HG03565 (cell line): ENCODE measurements at regions not wholly inside any gene's neighbourhood (a gene's known extent, or its start where the extent isn't known, plus 50 kb on each side); places are given as distances from the start of the nearest gene placed in this dataset.

ENCODE experiments used
- ATAC-seq: cut with Tn5 transposase; IDR thresholded peaks from one replicate; pipeline ENCODE4 v1.9.1; 2021; ENCODE audit warnings: mild to moderate bottlenecking, moderate library complexity; ENCODE audit not compliant: unreplicated experiment

DNA sequence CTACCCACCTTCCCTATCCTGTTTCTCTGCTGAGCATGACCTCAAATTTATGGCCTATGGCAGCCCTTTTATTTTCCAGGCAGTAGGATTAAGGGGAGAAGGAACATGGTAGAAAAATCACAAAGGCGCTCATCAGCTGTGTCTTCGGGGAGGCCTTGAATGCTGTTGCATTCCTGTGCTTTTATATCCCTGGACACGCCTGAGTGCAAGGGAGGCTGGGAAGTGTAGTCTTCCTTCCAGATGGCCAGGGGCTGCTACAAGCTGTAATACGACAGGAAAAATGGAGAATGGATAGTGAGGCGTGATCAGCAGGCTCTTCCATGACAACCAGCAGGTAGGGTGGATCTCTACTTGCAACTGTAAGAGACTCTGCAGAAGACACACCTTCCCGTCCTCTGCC lies 210.9 kb upstream of the GGTLC1 start:
- no peak for ATAC-seq

DNA sequence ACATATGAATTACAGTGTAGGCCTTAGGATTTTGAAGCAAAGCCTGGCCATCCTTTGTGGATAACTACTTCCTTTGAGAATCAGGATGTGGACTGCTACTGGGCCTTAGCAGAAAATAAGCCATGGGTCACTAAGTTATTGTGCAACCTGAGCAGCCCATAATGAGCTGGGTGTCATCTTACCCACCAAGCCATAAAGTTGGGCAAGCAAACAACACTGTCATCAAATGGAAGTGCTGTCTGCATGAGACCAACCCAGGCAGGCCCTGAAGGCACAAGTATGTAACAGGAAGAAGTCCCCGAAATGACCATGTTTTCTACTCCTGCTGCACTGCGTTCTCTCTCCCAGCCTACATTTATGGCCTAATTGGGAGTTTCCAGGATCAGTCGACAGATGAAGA lies 205.6 kb upstream of the GGTLC1 start:
- no peak for ATAC-seq

DNA sequence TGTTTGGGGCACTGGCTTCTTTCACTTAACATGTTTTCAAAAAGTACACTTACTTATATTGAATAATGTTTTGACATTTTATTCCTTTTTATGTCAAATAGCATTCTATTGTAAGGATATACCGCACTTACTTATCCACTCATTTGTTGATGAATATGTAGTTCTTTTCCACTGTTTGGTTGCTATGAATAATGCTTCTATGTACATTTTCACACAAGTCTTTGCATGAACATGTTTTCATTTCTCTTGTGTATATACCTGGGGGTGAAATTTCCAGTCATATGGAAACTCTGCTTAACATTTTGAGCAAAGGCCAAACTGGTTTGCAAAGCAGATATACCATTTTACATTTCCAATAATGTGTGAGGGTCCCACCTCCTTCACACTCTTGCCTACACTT lies 202.3 kb upstream of the GGTLC1 start:
- ATAC-seq = no peak

DNA sequence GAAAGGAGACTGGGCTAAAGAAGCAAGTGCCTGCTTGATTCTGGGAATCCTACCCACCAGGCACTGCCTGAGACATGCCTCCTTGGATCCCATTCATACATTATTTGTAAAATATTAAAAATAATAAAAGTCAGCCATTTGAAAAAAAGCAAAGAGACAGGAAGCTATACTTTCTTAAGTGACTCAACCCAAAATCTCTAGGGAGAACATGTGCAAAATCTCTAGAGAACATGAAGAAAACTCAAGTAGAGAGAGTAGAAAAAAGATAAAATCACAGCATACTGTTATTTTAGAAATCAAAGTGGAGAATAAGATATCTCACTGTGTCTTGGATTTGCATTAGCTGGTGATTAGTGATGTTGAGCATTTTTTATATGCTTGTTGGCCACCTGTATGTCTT lies 197.2 kb upstream of the GGTLC1 start:
- no peak for ATAC-seq

- no peak for ATAC-seq
Measured at GRCh38 chr20:24181151-24181550, 192.6 kb upstream of the GGTLC1 start.

- ATAC-seq = no peak
Measured at GRCh38 chr20:24169256-24169655, 180.7 kb upstream of the GGTLC1 start.

DNA sequence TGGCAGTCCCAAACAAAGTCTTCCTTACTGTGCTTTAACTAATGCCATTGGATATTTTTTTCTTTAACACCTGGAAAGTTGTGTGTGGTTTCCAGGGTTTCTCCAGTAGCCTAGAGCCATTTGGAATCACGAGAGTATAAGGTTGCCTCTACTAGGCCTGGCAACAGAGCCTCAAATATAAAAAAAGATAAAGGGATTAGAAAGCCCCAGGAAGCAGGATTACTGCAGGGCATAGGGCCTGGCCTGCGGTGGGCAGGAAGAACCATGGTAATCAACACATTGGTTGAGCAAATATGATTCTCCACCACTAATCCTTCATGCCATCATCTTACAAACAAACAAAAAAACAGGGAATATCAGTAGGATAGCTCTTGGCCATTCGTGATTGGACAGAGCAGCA lies 177.8 kb upstream of the GGTLC1 start:
- ATAC-seq = no peak

DNA sequence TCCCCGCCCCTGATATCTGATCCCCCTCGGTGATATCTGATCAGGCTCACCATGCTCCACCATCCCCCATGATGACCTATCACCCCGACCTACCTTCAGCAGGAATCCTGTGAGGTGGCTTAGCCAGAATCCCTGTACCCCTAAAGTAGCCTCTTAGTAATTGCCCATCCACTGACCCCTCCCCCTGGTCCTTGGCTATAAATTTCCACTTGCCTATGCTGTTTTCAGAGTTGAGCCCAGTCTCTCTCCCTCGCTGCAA lies 177.5 kb upstream of the GGTLC1 start:
- ATAC-seq = no peak

DNA sequence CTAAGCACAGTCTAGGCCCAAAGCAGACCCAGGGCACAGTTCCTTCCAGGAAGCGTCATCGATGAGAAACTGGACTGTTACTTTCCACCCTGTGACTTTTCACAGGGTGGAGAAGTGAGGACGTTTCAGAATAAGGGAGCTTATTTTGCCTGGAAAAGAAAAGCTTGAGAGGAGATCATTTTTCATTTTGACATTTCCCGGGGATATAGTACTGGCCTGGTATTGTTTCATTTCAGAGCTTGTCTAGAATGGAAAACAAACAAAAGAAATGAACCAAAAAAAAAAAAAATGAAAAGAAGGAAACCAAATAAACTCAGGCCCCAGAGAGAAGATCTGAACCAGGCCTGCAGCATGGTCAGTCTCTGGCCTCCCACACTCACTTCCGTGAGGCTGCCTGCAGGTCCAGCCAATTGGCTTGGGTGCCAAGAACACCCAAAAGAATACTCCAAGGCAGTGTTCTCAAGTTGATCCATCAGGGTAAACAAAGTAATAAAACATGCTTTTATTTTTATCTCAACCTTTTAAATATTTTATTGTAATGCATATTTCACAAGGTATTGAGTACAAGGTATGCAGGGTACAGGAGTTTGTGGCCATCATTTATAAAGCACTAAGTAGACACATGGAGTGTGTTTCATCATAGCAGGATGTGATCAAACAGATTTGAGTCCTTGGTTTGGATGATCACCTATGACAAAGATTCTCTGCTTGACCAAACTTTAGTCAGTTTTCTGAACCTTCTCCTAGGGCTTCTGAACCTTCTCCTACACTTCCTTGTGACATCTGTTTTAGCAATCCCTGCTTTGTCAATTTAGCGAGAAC lies 176.9 kb upstream of the GGTLC1 start:
- ATAC-seq = no peak

DNA sequence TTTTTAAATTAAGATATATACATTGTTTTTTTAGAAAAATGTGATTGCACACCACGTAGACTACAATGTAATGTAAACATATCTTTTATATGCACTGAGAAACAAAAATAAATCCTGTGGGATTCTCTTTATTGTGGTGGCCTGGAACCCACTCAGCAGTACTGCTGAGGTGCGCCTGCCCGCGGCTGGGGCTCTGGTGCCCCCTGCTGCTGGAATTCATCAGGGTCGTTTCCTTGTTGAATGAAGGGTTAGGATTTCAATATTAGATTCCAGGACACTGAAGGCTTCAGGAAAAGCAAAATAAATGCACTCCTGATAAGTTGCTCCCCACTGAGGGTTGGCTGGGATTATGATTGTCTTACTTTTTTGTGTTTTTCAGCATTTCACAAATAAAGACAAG lies 175.8 kb upstream of the GGTLC1 start:
- ATAC-seq = no peak

GRCh38 chr20:24163506-24163905 lies 174.9 kb upstream of the GGTLC1 start:
- no peak for ATAC-seq

DNA sequence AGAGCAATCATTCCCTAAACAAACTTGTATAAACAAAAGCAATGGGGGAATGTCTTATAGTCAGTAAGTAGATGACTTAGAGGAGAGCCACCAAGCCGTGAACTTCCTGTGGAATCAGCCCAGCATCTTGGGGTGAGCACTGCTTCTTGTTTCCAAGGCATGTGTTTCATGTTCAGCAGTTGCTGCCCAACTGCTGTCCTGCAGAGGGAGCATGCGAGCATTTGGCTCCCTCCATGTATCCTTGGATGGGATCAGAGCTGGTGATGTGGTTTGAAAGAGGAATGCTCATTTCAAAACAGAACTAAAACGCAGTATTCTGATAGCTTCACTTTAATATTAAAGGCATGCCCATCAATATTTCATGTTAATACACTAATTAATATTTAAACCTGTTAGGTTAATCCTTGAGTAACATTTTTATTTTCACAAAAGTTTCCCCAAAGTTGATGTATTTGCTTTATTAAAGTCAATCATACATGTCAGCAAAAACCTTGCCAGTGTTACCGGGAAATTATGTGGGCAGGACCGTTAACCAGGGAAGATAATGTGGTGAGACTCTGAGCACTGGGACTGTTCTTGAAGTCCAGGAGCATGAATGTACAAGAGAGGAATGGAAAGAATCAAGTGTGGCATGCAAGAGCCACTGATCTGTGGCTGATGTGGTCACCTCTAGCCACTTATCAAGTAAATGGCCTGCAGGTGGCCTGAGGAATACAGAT lies 172.1 kb upstream of the GGTLC1 start:
- ATAC-seq = no peak

DNA sequence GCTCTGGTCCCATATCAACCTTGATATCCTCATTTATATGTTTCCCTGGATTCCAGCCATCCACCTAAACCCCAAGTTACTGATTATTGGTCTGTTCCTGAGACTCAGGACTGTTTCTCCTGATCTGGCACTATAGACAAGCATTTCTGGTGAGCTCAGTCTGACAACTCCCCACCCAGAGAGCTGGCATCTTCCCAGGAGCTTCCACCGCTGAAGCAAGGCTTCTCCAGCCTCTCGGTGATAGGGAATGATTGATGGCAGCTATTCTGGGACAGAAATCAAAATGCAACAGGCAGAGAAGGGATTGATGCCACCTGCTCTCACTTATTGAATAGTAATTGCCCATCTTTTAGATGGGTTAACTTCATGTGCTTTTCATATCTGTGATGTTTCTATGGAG lies 169.7 kb upstream of the GGTLC1 start:
- no peak for ATAC-seq

DNA sequence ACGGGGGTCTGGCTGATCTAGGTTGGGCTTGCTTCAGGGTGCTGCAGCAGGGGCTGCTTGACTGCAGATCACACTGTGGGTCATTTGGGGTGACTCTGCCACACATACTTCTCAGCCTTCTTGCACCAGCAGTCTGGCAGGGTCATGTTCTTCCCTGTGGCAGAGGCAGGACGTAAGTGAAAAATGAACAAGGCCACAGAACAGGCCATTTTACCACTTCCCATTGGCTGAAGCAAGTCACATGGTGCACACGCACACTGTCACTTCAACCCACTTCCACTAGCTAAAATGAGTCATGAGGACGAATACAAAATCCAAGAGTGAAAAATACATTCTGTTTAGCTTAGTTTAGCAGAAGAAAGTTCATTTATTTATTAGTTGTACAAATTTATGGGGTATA lies 168.6 kb upstream of the GGTLC1 start:
- ATAC-seq = no peak

DNA sequence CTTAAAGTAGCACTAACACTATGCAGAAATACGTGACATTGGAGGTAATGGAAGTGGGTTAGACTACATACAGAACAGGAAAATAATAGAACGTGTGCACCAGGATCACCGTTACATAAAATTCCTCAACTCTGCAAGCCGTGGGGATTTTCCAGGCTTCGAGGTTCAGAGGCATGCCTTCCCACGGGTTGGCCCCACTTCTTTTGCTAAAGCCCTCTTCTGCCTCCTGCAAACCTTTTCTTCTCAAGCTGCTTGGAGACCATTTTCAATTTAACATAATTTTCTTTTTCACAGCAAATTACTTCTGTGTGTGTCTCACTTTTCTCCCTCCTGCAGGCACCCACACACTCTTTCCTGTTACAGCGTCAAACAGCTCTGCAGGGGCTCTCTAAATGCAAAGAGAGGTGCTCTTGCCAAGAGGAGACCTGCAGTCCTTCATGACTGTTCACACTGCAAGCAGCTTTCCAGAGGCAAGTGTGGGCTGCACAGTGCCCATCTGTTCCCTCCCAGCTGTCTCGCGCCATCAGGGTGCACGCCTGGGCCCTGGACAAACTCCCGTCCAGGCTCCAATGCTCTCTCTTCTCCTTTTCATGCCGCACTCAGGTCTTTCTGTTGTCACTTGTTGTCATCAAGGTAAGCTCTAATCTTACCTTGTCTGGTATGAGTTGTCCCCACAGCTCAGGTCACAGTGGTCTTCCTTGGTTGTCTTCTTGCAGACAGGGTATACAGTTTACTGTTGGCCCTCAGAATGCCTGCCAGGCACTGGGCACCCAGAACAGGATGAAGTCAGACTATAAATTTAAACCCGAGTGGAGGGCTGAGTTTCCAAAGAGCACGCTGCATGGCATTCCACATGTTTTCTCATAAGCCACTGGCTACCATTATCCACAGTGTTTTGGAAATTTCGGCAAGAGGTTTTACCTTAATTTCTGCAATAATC lies 164.8 kb upstream of the GGTLC1 start:
- no peak for ATAC-seq

GRCh38 chr20:24151621-24152294 lies 163.2 kb upstream of the GGTLC1 start:
- no peak for ATAC-seq

DNA sequence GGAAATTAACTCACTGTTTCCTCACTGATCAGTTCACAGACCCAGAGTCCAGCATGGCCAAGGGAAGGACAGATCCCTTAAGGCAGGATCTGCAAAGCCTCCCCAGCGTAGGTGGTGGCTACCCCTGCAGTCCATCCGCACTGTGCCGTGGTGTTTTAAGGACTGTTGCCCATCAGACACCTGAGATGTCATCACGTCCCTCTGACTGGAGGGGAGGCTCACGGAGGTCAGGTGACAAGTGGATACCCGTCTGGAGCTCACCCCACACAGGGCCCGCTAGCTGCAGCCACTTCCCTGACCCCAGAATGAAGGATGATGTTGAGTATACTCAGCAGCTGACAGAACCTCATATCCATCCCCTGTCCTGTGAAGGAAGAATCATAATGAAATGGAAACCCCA lies 161.8 kb upstream of the GGTLC1 start:
- no peak for ATAC-seq

GRCh38 chr20:24149881-24150307 lies 161.3 kb upstream of the GGTLC1 start:
- ATAC-seq = no peak

GRCh38 chr20:24149175-24149574 lies 160.6 kb upstream of the GGTLC1 start:
- ATAC-seq = no peak

- no peak for ATAC-seq
Measured at GRCh38 chr20:24148372-24148771, 159.8 kb upstream of the GGTLC1 start.

- no peak for ATAC-seq
Measured at GRCh38 chr20:24147961-24148360, 159.4 kb upstream of the GGTLC1 start.
